ENCODE measurements at regions not wholly inside any gene's neighbourhood (a gene's known extent, or its start where the extent isn't known, plus 50 kb on each side); places are given as distances from the start of the nearest gene placed in this dataset.
A peak's percentile ranks its signal among the peaks of the same experiment; 100 is the strongest.

DNA sequence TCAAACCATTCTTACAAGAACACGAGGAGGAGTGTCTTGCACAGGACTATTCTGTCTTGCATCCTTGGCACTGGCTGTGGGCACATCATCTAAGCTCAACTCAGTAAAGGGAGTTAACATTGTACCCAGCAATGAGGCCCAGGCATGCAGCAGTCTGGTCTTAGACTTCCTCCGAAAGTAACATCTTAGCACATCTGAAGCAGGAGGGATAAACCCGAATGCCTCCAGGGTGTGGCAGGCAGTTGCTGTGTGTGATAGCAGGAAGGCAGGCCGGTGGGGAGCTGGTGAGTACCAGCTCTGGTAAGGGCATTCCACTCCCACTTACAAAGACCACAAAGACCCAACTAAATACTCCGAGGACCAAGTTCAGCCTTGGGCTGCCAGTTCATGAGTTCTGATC is 206.3 kb downstream of the TSN start:
- DNase-seq (ENCODE audit: low spot score), result no peak

DNA sequence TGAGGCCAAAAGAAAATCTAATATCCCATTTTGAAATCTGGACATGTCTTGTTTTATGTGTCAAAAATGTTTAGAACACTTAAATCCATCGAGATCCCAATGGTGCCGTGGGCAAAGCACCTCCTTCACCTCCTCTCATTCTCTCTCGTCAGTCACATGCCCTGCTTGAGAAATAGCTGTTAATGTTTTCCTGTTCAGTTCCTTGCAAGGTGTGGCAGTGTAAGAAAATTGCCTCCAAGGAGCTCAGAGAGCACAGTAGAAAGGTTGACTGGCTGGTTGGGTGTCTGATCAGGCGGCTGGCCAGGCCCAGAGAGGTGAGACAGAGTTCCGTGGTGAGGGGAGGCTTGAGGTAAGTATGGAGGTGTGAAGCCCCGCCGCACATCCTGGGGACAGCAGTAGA is 210.2 kb downstream of the TSN start:
- DNase-seq (ENCODE audit: low spot score), result no peak

GRCh38 chr2:121966663-121967062 is 211.2 kb downstream of the TSN start:
- no peak for DNase-seq (ENCODE audit: low spot score)

- no peak for DNase-seq (ENCODE audit: low spot score)
Measured at GRCh38 chr2:121969166-121969565, 213.7 kb downstream of the TSN start.

DNA sequence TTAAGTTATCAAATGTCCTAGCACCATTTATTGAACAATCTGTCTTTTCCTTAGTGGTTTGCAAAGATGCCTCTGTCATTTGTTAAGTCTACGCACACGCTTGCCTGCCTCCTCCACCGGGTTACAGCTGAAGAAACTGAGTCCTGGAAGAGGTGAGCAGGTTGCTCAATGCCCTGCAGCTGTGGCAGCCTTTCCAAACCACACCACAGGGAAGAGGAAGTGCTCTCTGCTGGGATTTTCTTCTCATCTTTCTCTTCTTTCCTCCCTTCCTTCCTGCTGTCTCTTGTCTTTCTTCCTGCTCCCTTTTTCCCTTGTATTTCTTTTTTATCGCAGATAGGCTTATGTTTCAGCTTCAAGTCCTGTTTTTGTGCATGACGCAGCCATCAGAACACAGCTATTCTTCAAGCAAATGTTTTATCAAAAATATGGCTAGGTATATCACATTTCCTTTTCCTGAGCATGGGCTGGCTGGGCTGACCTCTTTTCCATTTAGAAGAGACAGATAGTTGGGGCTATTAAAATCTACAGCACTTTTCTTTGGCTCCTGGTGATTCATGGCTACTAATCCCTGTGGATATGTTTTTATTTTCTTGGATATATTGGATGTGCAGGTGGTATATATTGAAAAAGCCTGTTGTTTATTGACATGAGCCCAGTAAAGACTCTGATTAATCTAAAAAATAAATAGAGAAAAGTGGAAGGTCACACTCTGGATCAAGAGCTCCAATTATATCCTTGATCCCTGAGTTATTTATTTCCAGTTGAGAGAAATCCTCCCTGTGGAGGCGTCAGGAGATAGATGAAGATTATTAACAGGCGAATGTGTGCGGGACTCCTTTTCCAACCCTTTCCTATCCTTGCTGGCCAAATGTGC is 214.6 kb downstream of the TSN start:
- no peak for DNase-seq (ENCODE audit: low spot score)

DNA sequence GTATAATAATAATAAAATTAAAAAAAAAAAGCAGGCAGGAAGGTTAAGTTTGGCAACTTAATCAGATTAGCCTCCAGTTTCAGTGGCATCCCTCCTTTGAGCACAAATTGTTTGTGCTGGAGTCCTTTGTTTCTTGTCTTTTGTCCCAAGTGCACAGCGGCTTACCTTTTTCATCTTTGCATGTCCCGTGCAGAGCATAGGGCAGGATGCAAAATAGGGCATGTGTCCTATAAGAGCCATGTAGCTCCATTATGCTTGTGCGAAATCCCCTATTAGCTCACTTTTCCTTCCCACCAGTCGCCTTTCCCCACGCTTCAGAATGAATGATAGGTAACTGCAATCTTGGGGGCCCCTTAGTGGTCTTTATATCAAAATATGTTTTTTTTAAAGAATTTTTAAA is 216.8 kb downstream of the TSN start:
- DNase-seq (ENCODE audit: low spot score), result no peak

GRCh38 chr2:121974897-121975661 is 219.6 kb downstream of the TSN start:
- DNase-seq (ENCODE audit: low spot score), result peak; percentile 75

DNA sequence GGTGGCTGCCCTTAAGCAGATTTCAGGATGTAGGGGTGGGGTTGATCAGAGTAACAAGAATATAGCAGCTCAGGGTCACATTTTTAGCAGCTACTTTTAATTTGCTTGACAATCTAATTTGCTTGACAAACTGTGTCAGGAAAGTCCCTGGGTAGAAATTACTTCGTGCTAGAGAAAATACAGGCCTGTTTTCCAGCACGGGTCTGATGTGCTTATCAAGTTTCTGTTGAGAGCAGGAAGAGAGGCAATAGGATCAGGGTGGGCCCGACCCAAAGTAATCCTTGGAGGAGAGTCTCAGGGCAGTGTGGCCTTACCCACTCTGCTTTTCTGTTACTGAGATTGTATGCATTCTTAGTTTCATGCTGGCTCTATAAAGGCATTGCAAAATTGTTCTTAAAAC is 221.5 kb downstream of the TSN start:
- DNase-seq (ENCODE audit: low spot score), result no peak

DNA sequence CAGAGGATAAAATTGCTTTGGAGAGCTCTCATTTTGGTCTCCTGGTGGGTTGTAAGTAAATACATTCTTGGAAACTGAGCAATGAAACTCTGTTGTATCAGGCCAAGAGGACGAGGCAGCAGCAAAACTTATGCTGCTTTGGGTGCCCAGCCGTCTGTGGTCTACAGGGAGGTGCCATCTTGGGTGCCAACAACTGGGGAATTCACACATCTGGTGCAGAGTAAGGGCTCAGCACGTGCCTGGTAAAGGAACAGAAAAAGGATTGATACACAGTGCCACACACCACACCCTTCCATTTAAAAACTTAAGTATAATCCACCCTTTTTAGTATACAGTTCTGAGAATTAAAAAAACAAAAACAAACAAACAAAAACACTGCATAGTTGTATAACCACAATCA is 221.9 kb downstream of the TSN start:
- no peak for DNase-seq (ENCODE audit: low spot score)

DNA sequence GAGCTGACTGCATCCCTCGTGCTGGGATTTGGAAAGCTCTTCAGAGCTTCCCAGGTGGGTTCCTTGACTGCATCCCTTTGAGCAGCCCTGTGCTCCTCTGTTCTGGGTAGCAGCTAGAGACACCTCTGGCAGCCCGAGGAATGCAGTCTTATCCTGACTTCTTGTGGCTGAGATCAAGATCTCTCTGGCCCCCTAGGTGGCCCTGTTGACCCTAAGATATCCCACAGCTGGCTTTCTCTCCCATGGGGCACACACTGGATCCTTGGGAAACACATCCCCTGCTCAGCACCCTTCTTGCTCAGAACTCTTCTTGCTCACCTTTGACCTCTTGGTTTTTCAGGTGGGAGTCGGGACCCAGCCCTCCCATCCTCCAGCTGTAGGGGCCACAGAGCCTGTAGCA is 237.2 kb downstream of the TSN start:
- no peak for DNase-seq (ENCODE audit: low spot score)

DNA sequence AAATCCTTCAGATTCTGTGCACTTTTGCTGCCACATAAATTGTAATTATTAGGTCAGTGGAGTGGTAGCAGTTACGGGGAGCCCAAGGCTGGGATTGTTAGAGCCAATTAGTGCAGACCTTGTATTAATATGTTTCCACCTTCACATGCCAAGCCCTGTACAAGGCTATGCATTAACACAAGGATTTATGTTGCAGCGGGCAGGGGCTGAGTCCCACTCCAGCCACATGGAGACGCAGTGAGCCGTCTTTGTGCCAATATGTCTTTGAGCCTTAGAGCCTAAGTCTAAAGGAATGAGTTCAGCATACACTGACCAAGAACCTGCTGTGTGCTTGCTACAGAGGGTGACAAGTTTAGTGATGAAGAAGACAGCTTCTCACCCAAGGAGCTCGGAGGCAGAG is 238.2 kb downstream of the TSN start:
- no peak for DNase-seq (ENCODE audit: low spot score)

- DNase-seq (ENCODE audit: low spot score), result no peak
Measured at GRCh38 chr2:121994238-121995206, 239.1 kb downstream of the TSN start.

DNA sequence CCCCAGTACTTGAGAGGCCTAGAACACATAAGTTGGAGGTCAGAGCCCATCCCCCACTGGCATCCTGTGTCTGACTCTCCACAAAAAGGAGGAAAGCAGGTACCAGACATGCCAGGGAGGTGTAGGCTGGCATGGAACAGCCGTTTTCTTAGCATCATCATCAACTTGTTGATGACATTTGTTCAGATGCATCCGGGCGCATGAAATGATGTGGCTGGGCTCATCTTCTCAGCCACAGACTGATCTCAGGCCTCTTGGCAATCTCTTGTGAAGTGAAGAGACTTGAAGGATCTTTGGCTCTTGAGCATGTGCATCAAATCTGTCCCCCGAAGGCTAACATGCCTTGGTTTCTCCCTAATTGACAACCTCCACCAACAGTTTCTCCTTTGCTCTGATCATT is 243.3 kb downstream of the TSN start:
- no peak for DNase-seq (ENCODE audit: low spot score)

GRCh38 chr2:121999264-121999663 is 243.8 kb downstream of the TSN start:
- DNase-seq (ENCODE audit: low spot score), result no peak

- DNase-seq (ENCODE audit: low spot score), result no peak
Measured at GRCh38 chr2:122000556-122001340, 245.3 kb downstream of the TSN start.

GRCh38 chr2:122001441-122001874 is 246.0 kb downstream of the TSN start:
- DNase-seq (ENCODE audit: low spot score), result no peak

GRCh38 chr2:122003196-122003940 is 247.9 kb downstream of the TSN start:
- no peak for DNase-seq (ENCODE audit: low spot score)

DNA sequence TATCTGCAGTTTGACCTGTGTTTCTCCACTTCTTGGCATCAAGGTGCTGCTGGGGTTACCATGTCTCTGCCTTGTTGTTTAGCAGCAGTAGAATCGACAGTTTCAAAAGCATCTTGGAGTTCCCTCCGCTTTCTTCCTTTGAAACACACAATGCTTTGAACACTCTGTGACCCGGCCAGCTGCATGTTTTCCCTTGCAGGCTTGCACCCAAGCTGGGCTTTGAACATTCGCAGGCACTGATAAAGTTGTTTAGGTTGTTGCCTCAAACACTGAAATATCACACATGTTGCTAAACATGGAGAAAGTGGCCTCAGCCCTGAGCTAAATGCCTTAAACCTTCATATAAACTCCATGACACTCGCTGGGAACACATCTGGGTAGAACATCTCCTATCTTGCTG is 251.7 kb downstream of the TSN start:
- no peak for DNase-seq (ENCODE audit: low spot score)

- no peak for DNase-seq (ENCODE audit: low spot score)
Measured at GRCh38 chr2:122007577-122007976, 252.1 kb downstream of the TSN start.

DNA sequence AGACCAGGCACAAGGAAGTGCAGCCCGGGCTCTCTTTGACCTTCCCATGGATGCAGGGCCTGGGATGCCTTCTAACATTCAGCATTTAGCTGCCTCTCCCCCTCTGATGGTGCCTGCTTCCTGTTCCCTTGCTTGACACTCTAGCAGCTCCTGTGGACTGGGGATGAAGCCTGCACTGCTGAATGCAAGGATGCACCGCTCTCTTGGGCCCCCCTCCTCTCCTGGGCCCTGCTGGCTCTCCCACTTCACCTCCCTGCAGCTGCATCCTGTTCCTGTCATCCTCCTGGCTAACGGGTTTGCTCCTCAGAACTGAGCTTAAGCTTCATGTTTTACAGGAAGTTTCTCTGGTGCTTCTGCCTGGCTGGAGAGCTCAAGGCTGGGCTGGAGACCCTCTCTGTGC is 254.1 kb downstream of the TSN start:
- no peak for DNase-seq (ENCODE audit: low spot score)
